K562 (cell line): ENCODE measurements at regions not wholly inside any gene's neighbourhood (a gene's known extent, or its start where the extent isn't known, plus 50 kb on each side); places are given as distances from the start of the nearest gene placed in this dataset.
"Not testable (repeated sequence)": the region's sequence is repeated elsewhere in the genome, so short reads cannot be mapped to it uniquely, and the experiment has no call there.

Experiments
- ATF7 ChIP-seq: fragments of 450-650 bp; IDR thresholded peaks from 2 replicates; pipeline ENCODE4 v1.7.1; 2014; ENCODE audit warnings: mild to moderate bottlenecking, moderate library complexity
- CTCF ChIP-seq, 3 experiments: IDR thresholded peaks in 2 of 3; conservative IDR thresholded peaks in 1 of 3; 2 replicates each; pipeline ENCODE4 v1.5.1; 2011 to 2012; ENCODE audit warnings: low read length in 3 of 3, mild to moderate bottlenecking in 3 of 3, control low read depth in 2 of 3, improper control_type of control experiment in 1 of 3, inconsistent platforms in 1 of 3, low read depth in 1 of 3, mixed read lengths in 1 of 3, moderate library complexity in 1 of 3; ENCODE audit not compliant: insufficient read depth in 2 of 3
- EZH2 ChIP-seq: IDR thresholded peaks from 2 replicates; pipeline ENCODE4 v1.6.1; 2012; ENCODE audit warnings: low read depth, mild to moderate bottlenecking, inconsistent platforms, low read length, borderline replicate concordance
- MXI1 ChIP-seq: IDR thresholded peaks from 2 replicates; pipeline ENCODE4 v1.6.1; 2011; ENCODE audit warnings: low read depth, mild to moderate bottlenecking, improper control_type of control experiment, low read length
- NR1H2 ChIP-seq: sonication (generic); formaldehyde crosslinking; IDR thresholded peaks from 2 replicates; pipeline ENCODE4 v1.4.0; 2020; ENCODE audit warnings: mild to moderate bottlenecking, missing genetic modification reagents
- REST ChIP-seq, 2 experiments: fragments of 450-650 bp; formaldehyde crosslinking in 1 of 2; IDR thresholded peaks; 2 replicates each; pipeline versions ENCODE4 v1.4.0 to v1.6.1; 2014 to 2020; ENCODE audit warnings: mild to moderate bottlenecking in 2 of 2, borderline replicate concordance in 1 of 2, low read depth in 1 of 2
- TCF7 ChIP-seq: sonication (generic); IDR thresholded peaks from 2 replicates; pipeline ENCODE4 v1.6.1; 2016; ENCODE audit warnings: antibody characterized with exemption, borderline replicate concordance
- ZNF740 ChIP-seq, 3 experiments: fragments of 200-800 bp in 1 of 3; sonication (Bioruptor generic) in 1 of 3; sonication (generic) in 1 of 3; formaldehyde crosslinking in 1 of 3; IDR thresholded peaks; 2 replicates each; pipeline versions ENCODE4 v1.6.1 to v1.8.0; 2016 to 2022; ENCODE audit warnings: mild to moderate bottlenecking in 2 of 3, missing compliant biosample characterization in 2 of 3, missing genetic modification characterization in 2 of 3, missing genetic modification reagents in 1 of 3
- TF ChIP-seq, protein P1 (sequence below): fragments of 250-450 bp; sonication (Bioruptor Pico); IDR thresholded peaks from 2 replicates; pipeline ENCODE4 v1.5.0; 2021

DNA sequence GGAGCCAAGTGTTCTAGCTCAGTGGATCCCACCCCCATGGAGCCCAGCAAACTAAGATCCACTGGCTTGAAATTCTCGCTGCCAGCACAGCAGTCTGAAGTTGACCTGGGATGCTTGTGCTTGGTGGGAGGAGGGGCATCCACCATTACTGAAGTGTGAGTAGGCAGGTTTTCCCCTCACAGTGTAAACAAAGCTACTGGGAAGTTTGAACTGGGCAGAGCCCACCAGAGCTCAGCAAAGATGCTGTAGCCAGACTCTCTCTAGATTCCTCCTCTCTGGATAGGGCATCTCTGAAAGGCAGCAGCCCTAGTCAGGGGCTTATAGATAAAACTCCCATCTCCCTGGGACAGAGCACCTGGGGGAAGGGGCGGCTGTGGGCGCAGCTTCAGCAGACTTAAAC is 293.1 kb upstream of the NOX3 start:
- not testable (repeated sequence) for TF ChIP-seq CTCF (IDR thresholded peaks at IDR 0.05 in 2 of 3, conservative IDR thresholded peaks at IDR 0.05 in 1 of 3; ENCODE audit: insufficient read depth in 2 of 3, low read depth in 1 of 3, low read length in 3 of 3); EZH2; ATF7; MXI1; ZNF740 (CRISPR knock-in tag; IDR thresholded peaks at IDR 0.05); ZNF740 (tag; IDR thresholded peaks at IDR 0.05); REST (IDR thresholded peaks at IDR 0.05; ENCODE audit: borderline replicate concordance); REST (CRISPR knock-in tag; IDR thresholded peaks at IDR 0.05; ENCODE audit: low read depth); NR1H2 (CRISPR knock-in tag); TCF7
- TF ChIP-seq, protein P1, sequence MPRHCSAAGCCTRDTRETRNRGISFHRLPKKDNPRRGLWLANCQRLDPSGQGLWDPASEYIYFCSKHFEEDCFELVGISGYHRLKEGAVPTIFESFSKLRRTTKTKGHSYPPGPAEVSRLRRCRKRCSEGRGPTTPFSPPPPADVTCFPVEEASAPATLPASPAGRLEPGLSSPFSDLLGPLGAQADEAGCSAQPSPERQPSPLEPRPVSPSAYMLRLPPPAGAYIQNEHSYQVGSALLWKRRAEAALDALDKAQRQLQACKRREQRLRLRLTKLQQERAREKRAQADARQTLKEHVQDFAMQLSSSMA, result not testable (repeated sequence)
